Heart left ventricle (tissue), 16 donors: ENCODE measurements at regions not wholly inside any gene's neighbourhood (a gene's known extent, or its start where the extent isn't known, plus 50 kb on each side); places are given as distances from the start of the nearest gene placed in this dataset.

Source experiments
- ATAC-seq, 4 donors: fragments of 200-7000 bp; cut with Tn5 transposase; one replicate each; pipeline ENCODE4 v1.9.1; 2020 to 2022; ENCODE audit warnings: moderate library complexity in 4 of 4, mild to moderate bottlenecking in 3 of 4, moderate number of reproducible peaks in 1 of 4
- DNase-seq, 5 donors: peaks; one replicate each; pipeline ENCODE4 v3.0.0-alpha.2; 2020
- H3K27ac ChIP-seq, 12 donors: fragments of 200-600 bp; sonication (generic) in 4 of 12; one replicate each; pipeline versions ENCODE4 v1.5.0 to v1.8.0; 2016 to 2022; ENCODE audit warnings: mild to moderate bottlenecking in 2 of 12
- H3K27me3 ChIP-seq, 9 donors: fragments of 200-600 bp; sonication (generic) in 2 of 9; one replicate each; pipeline versions ENCODE4 v1.5.1 to v1.8.0; 2016 to 2022; ENCODE audit warnings: mild to moderate bottlenecking in 3 of 9
- H3K36me3 ChIP-seq, 9 donors: fragments of 200-600 bp; sonication (generic) in 2 of 9; one replicate each; pipeline versions ENCODE4 v1.5.0 to v1.8.0; 2018 to 2022; ENCODE audit warnings: mild to moderate bottlenecking in 2 of 9
- H3K4me1 ChIP-seq, 12 donors: fragments of 200-600 bp; sonication (generic) in 4 of 12; one replicate each; pipeline versions ENCODE4 v1.5.0 to v1.8.0; 2016 to 2022; ENCODE audit warnings: mild to moderate bottlenecking in 3 of 12
- H3K4me3 ChIP-seq, 12 donors: fragments of 200-600 bp; sonication (generic) in 4 of 12; one replicate each; pipeline versions ENCODE4 v1.5.0 to v1.8.0; 2017 to 2022; ENCODE audit warnings: mild to moderate bottlenecking in 9 of 12, moderate library complexity in 4 of 12
- H3K9me3 ChIP-seq, 12 donors: fragments of 200-600 bp; sonication (generic) in 4 of 12; one replicate each; pipeline versions ENCODE4 v1.5.0 to v1.8.0; 2016 to 2022; ENCODE audit warnings: mild to moderate bottlenecking in 1 of 12
- CTCF ChIP-seq, 12 donors: fragments of 200-600 bp; sonication (generic) in 4 of 12; IDR thresholded peaks; one replicate each; pipeline versions ENCODE4 v1.5.0 to v1.8.0; 2018 to 2022; ENCODE audit warnings: antibody characterized with exemption in 12 of 12, mild to moderate bottlenecking in 5 of 12
- POLR2A ChIP-seq, 2 donors: fragments of 450-650 bp; IDR thresholded peaks; one replicate each; pipeline ENCODE4 v1.6.1; 2017; ENCODE audit warnings: antibody characterized with exemption in 2 of 2, mild to moderate bottlenecking in 2 of 2, moderate library complexity in 2 of 2
- WGBS, 4 donors: extraction: QIAGEN DNeasy Blood & Tissue Kit in 2 of 4; methylation state at CpG; one replicate each; pipeline versions ENCODE4 v1.1.5 to v1.1.7; 2013 to 2018; 5-methylcytosine and 5-hydroxymethylcytosine counted together
- intact Hi-C, 10 donors: fragments of 100-400 bp; cut with DNase I; formaldehyde crosslinking; loops; one replicate each; pipeline versions ENCODE4 v1.11.1 to v1.14.2; 2022
- donor health status: ischemic (EF 13 %, LVEDD 7.1; RV severe dilation, severe dysfunction).
- donor health status: healthy with polysubstance abuse.
- donor health status: DM: no; HTN: yes; CAD: no.
- donor health status: DM: no; HTN: no; CAD: no.
- donor health status: ischemic (EF 25% LVEDD 6.9; RV normal size, moderate dysfunction).
- donor health status: ischemic (EF 25% LVEDD 5.7; RV mildly dilated, moderate dysfunction).
- donor health status: healthy.
- donor health status: DM: yes; HTN: yes; CAD: no.
- donor health status: ischemic (EF 35%, LVEDD 5.7; RV mildly dilated, moderate dysfunction).
- donor health status: nonischemic (EF 11% LVEDD 7.7; RV severe dilation, severe dysfunction).
- donor health status: DM: yes; HTN: yes; CAD: no.
- donor health status: PGD.
- donor health status: ischemic (EF 29% LVEDD 5.4; RV normal size, mild dysfunction).
- donor health status: nonischemic (EF 23%, LVEDD 6.1; RV moderate dilation, normal function).

GRCh38 chr14:101200008-101200649 is 296.6 kb upstream of the RTL1 start:
- no peaks in the 10 kb centered on the region for H3K4me1 ChIP-seq
- intact Hi-C loops: no loop called here
- H3K9me3 ChIP-seq: peaks cover 0 to 22% (median 5%) of the 10 kb centered on the region in 12 donors
- no peak for TF ChIP-seq POLR2A (IDR thresholded peaks at IDR 0.05)
- TF ChIP-seq CTCF (IDR thresholded peaks at IDR 0.05): no peak
- WGBS, 4 donors: 84 to 88% (median 85%) methylated on average over 13 of the region's 13 CpGs
- DNase-seq: peak in 1 of 5 donors; percentile 8
- H3K36me3 ChIP-seq: no peaks in the 10 kb centered on the region
- H3K27me3 ChIP-seq: no peaks in the 10 kb centered on the region
- no peak for ATAC-seq
- H3K4me3 ChIP-seq: no peak overlapping the region
- H3K27ac ChIP-seq: no peak overlapping the region

- Histone ChIP-seq H3K4me1 (no peaks in the 10 kb centered on the region), H3K27me3 (no peaks in the 10 kb centered on the region), H3K4me3 (no peak overlapping the region), H3K9me3 (peaks cover 0 to 27% (median 12%) of the 10 kb centered on the region in 12 donors), H3K36me3 (no peaks in the 10 kb centered on the region), H3K27ac (no peak overlapping the region)
- 85 to 92% (median 89%) methylated on average over 10 to 12 of the region's 12 CpGs for WGBS, 4 donors
- peak in 1 of 5 donors; percentile 6 for DNase-seq
- no peak for ATAC-seq
- TF ChIP-seq CTCF (IDR thresholded peaks at IDR 0.05) (no peak), POLR2A (IDR thresholded peaks at IDR 0.05) (no peak)
- intact Hi-C loops: no loop called here
Observed at GRCh38 chr14:101200650-101201516, 297.4 kb upstream of the RTL1 start.

GRCh38 chr14:101201535-101202151 is 298.1 kb upstream of the RTL1 start:
- H3K9me3 ChIP-seq: peaks cover 0 to 35% (median 17%) of the 10 kb centered on the region in 12 donors
- DNase-seq (peak in 1 of 5 donors; percentile 5), ATAC-seq (no peak)
- no peaks in the 10 kb centered on the region for H3K36me3 ChIP-seq
- H3K4me1 ChIP-seq: no peaks in the 10 kb centered on the region
- no peak overlapping the region for H3K4me3 ChIP-seq
- no peaks in the 10 kb centered on the region for H3K27me3 ChIP-seq
- H3K27ac ChIP-seq: no peak overlapping the region
- intact Hi-C loops: no loop called here
- TF ChIP-seq CTCF (IDR thresholded peaks at IDR 0.05) (no peak), POLR2A (IDR thresholded peaks at IDR 0.05) (no peak)
- 84 to 87% (median 86%) methylated on average over 17 to 18 of the region's 18 CpGs for WGBS, 4 donors
